OCI-LY7 (cell line): ENCODE measurements at regions not wholly inside any gene's neighbourhood (a gene's known extent, or its start where the extent isn't known, plus 50 kb on each side); places are given as distances from the start of the nearest gene placed in this dataset.

Source experiments
- BruUV-seq: library from RNA; stranded (reverse); fragments of 400-500 nt; replicated peaks from 2 replicates; lab custom pipeline; 2021; lab: Mats Ljungman, UMichigan
- CTCF ChIA-PET: fragments of 300-600 bp; sonication (Branson Sonifier 250); formaldehyde crosslinking; loops from one replicate; lab custom pipeline; 2022; ENCODE audit warnings: antibody characterized with exemption; ENCODE audit not compliant: unreplicated experiment; lab: Charles Lee
- POLR2A ChIA-PET: fragments of 300-600 bp; sonication (Branson Sonifier 250); formaldehyde crosslinking; loops from one replicate; lab custom pipeline; 2022; ENCODE audit warnings: antibody characterized with exemption; lab: Charles Lee
- DNase-seq: peaks from one replicate; pipeline ENCODE4 v3.0.0-alpha.2; 2015; ENCODE audit warnings: low spot score
- H2AFZ ChIP-seq: fragments of 200-600 bp; sonication (generic), shearing (Covaris generic); 2 replicates; pipeline ENCODE4 v1.6.1; 2014; ENCODE audit warnings: mild to moderate bottlenecking, antibody characterized with exemption, low read length, moderate library complexity
- H3K27ac ChIP-seq: fragments of 200-600 bp; sonication (generic); 2 replicates; pipeline ENCODE4 v1.5.1; 2014; ENCODE audit warnings: mixed run types, low read depth, mild to moderate bottlenecking, moderate library complexity, low read length, inconsistent platforms; ENCODE audit not compliant: poor library complexity, severe bottlenecking
- H3K36me3 ChIP-seq: fragments of 200-600 bp; sonication (generic); 2 replicates; pipeline ENCODE4 v1.6.1; 2014; ENCODE audit warnings: mild to moderate bottlenecking, antibody characterized with exemption, low read length, moderate library complexity, mixed read lengths; ENCODE audit not compliant: insufficient read depth
- H3K4me1 ChIP-seq: fragments of 200-600 bp; sonication (generic); 2 replicates; pipeline ENCODE4 v1.5.1; 2014; ENCODE audit warnings: mild to moderate bottlenecking, low read length; ENCODE audit not compliant: insufficient read depth, poor library complexity, severe bottlenecking
- H3K4me2 ChIP-seq: fragments of 200-600 bp; sonication (generic); 2 replicates; pipeline ENCODE4 v1.6.1; 2014; ENCODE audit warnings: mild to moderate bottlenecking, low read length
- H3K4me3 ChIP-seq: fragments of 200-600 bp; sonication (generic); 2 replicates; pipeline ENCODE4 v1.5.1; 2014; ENCODE audit warnings: mild to moderate bottlenecking, low read depth, low read length; ENCODE audit not compliant: poor library complexity, severe bottlenecking
- H3K79me2 ChIP-seq: fragments of 200-600 bp; sonication (generic); 2 replicates; pipeline ENCODE4 v1.6.1; 2016; ENCODE audit warnings: low read depth, mild to moderate bottlenecking, low read length, moderate library complexity, mixed read lengths; ENCODE audit not compliant: insufficient read depth
- H3K9me2 ChIP-seq: fragments of 200-600 bp; sonication (generic); 2 replicates; pipeline ENCODE4 v1.6.1; 2016; ENCODE audit warnings: mild to moderate bottlenecking, low read length, mixed read lengths; ENCODE audit not compliant: insufficient read depth
- H3K9me3 ChIP-seq: fragments of 200-600 bp; sonication (generic); 2 replicates; pipeline ENCODE4 v1.6.1; 2014; ENCODE audit warnings: mild to moderate bottlenecking, mixed run types, low read length, mixed read lengths
- H4K20me1 ChIP-seq: fragments of 200-600 bp; sonication (generic); 2 replicates; pipeline ENCODE4 v1.6.1; 2014; ENCODE audit warnings: mild to moderate bottlenecking, antibody characterized with exemption, low read length, moderate library complexity, mixed read lengths; ENCODE audit not compliant: insufficient read depth
- EZH2phosphoT487 ChIP-seq: fragments of 200-600 bp; sonication (generic); IDR thresholded peaks from 2 replicates; pipeline ENCODE4 v1.6.1; 2018; ENCODE audit warnings: low read depth, borderline replicate concordance, mild to moderate bottlenecking, mixed run types, antibody characterized with exemption, low read length, moderate library complexity, mixed read lengths
- intact Hi-C: fragments of 100-400 bp; cut with micrococcal nuclease; formaldehyde crosslinking; loops from one replicate; pipeline ENCODE4 v1.10.0; 2022; ENCODE audit not compliant: unreplicated experiment
- TF ChIP-seq, protein P1 (sequence below): fragments of 200-600 bp; sonication (generic); conservative IDR thresholded peaks from 2 replicates; pipeline ENCODE4 v1.5.1; 2014; ENCODE audit warnings: mild to moderate bottlenecking, antibody characterized with exemption, low read length, moderate library complexity, mixed read lengths

DNA sequence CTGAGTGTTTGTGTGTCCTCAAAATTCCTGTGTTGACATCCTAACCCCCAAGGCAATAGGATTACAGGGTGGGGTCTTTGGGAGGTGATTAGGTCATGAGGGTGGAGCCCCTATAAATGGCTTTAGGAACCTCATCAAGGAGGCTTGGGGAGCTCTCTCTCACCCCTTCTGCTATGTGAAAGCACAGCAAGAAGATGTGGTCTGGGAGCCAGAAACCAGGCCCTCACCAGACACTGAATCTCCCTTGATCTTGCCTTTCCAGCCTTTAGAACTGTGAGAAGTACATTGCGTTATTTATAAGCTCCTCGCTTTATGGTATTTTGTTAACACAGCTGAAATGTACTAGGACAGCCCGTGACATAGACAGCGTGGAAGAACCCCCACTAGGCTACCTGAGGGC, 712.0 kb upstream of the SGCG start:
- no peak for DNase-seq
- Histone ChIP-seq H3K4me3 (no peak overlapping the region), H3K9me2 (no peaks in the 10 kb centered on the region), H3K27ac (no peak overlapping the region), H3K4me2 (no peak overlapping the region), H2AFZ (no peak overlapping the region), H3K4me1 (no peaks in the 10 kb centered on the region), H3K9me3 (no peaks in the 10 kb centered on the region), H4K20me1 (no peaks in the 10 kb centered on the region), H3K36me3 (no peaks in the 10 kb centered on the region), H3K79me2 (no peaks in the 10 kb centered on the region)
- TF ChIP-seq EZH2phosphoT487, result no peak
- TF ChIP-seq, protein P1, sequence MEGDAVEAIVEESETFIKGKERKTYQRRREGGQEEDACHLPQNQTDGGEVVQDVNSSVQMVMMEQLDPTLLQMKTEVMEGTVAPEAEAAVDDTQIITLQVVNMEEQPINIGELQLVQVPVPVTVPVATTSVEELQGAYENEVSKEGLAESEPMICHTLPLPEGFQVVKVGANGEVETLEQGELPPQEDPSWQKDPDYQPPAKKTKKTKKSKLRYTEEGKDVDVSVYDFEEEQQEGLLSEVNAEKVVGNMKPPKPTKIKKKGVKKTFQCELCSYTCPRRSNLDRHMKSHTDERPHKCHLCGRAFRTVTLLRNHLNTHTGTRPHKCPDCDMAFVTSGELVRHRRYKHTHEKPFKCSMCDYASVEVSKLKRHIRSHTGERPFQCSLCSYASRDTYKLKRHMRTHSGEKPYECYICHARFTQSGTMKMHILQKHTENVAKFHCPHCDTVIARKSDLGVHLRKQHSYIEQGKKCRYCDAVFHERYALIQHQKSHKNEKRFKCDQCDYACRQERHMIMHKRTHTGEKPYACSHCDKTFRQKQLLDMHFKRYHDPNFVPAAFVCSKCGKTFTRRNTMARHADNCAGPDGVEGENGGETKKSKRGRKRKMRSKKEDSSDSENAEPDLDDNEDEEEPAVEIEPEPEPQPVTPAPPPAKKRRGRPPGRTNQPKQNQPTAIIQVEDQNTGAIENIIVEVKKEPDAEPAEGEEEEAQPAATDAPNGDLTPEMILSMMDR, result no peak
- no TSS peak for BruUV-seq
- ChIA-PET POLR2A (interaction anchor here (0.5 kb wide), 1 partner anchor 1859 kb away, joined by 3 read pairs; no protein-coding TSS in a partner anchor), CTCF (no interaction called here)
- intact Hi-C loops, result no loop called here

DNA sequence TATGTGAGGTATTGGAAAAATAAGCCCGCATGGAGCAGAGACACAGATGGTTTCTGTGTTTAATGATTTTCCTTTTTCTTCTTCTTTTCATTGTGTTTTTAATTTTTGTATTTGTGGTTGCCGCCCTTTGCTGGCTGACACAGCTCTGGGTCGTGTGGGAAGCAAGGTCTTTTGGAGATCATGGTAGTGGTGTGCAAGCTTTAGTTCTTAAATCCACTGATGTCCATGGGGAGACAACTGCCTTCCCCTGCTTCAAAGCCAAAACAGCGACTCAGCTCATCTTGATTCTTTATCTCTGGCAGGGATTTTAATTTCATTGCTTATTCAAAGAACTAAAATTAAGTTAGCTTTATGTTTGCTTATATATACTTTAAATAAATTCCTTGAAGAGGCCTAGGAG, 711.3 kb upstream of the SGCG start:
- H3K4me2 ChIP-seq, result no peak overlapping the region
- no peaks in the 10 kb centered on the region for H3K9me3 ChIP-seq
- no peak for DNase-seq
- H2AFZ ChIP-seq, result no peak overlapping the region
- H3K9me2 ChIP-seq, result no peaks in the 10 kb centered on the region
- CTCF ChIA-PET, result no interaction called here
- no peak overlapping the region for H3K4me3 ChIP-seq
- intact Hi-C loops, result no loop called here
- H4K20me1 ChIP-seq, result no peaks in the 10 kb centered on the region
- POLR2A ChIA-PET, result interaction anchor here (0.7 kb wide), 1 partner anchor 33 kb away, joined by 3 read pairs; no protein-coding TSS in a partner anchor
- no peak overlapping the region for H3K27ac ChIP-seq
- no peaks in the 10 kb centered on the region for H3K4me1 ChIP-seq
- H3K36me3 ChIP-seq, result no peaks in the 10 kb centered on the region
- no TSS peak for BruUV-seq
- H3K79me2 ChIP-seq, result no peaks in the 10 kb centered on the region
- TF ChIP-seq, protein P1, result no peak
- no peak for TF ChIP-seq EZH2phosphoT487

DNA sequence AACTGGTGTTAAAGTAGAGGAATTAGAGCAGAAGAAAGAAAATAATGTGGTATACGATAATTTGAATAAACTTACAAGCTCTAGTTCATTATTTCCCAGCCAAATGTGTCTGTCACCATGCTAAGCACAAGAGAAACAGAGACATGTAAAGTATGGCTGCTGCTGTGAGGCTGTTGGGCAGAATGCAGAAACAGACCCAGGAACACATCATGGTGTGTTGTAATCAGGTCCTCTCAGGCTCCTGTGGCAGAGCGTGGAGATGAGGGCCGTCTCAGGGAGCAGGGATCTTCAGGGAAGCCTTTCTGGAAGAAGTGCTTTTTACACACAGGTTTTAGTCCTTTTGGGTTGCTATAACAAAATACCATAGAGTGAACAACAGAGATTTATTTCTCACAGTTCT, 710.7 kb upstream of the SGCG start:
- Histone ChIP-seq H3K9me3 (no peaks in the 10 kb centered on the region), H3K4me1 (no peaks in the 10 kb centered on the region), H3K4me2 (no peak overlapping the region), H3K79me2 (no peaks in the 10 kb centered on the region), H3K4me3 (no peak overlapping the region), H3K36me3 (no peaks in the 10 kb centered on the region), H3K9me2 (no peaks in the 10 kb centered on the region), H2AFZ (no peak overlapping the region), H4K20me1 (no peaks in the 10 kb centered on the region), H3K27ac (no peak overlapping the region)
- TF ChIP-seq EZH2phosphoT487, result no peak
- TF ChIP-seq, protein P1, result no peak
- BruUV-seq, result no TSS peak
- CTCF ChIA-PET, result no interaction called here
- POLR2A ChIA-PET, result no interaction called here
- no peak for DNase-seq
- intact Hi-C loops, result no loop called here
